Trophoblast cell (in vitro differentiated cells and primary cell): ENCODE measurements at regions not wholly inside any gene's neighbourhood (a gene's known extent, or its start where the extent isn't known, plus 50 kb on each side); places are given as distances from the start of the nearest gene placed in this dataset.
A peak's percentile ranks its signal among the peaks of the same experiment; 100 is the strongest.

Source experiments
- DNase-seq, 2 donors: peaks; one replicate each; pipeline ENCODE4 v3.0.0-alpha.2; 2016
- H2AFZ ChIP-seq: 2 replicates; pipeline ENCODE4 v1.6.1; 2013; ENCODE audit warnings: low read length, moderate library complexity, mild to moderate bottlenecking; ENCODE audit not compliant: insufficient read depth, poor library complexity
- H2AK5ac ChIP-seq: 2 replicates; pipeline ENCODE4 v1.6.1; 2013; ENCODE audit warnings: mild to moderate bottlenecking, low read length
- H2BK120ac ChIP-seq: 2 replicates; pipeline ENCODE4 v1.6.1; 2013; ENCODE audit warnings: low read length, mild to moderate bottlenecking, moderate library complexity; ENCODE audit not compliant: insufficient read depth, poor library complexity
- H2BK12ac ChIP-seq: 2 replicates; pipeline ENCODE4 v1.6.1; 2013; ENCODE audit warnings: mild to moderate bottlenecking, low read length, moderate library complexity
- H2BK5ac ChIP-seq: 2 replicates; pipeline ENCODE4 v1.6.1; 2013; ENCODE audit warnings: low read length, low read depth, moderate library complexity, mild to moderate bottlenecking; ENCODE audit not compliant: poor library complexity
- H3K14ac ChIP-seq: 2 replicates; pipeline ENCODE4 v1.6.1; 2013; ENCODE audit warnings: mild to moderate bottlenecking, low read length
- H3K18ac ChIP-seq: 2 replicates; pipeline ENCODE4 v1.6.1; 2013; ENCODE audit warnings: mild to moderate bottlenecking, low read length
- H3K23ac ChIP-seq: 2 replicates; pipeline ENCODE4 v1.6.1; 2013; ENCODE audit warnings: low read length
- H3K27ac ChIP-seq: 2 replicates; pipeline ENCODE4 v1.5.1; 2013; ENCODE audit warnings: low read depth, mild to moderate bottlenecking, inconsistent platforms, low read length, moderate library complexity
- H3K27me3 ChIP-seq: 2 replicates; pipeline ENCODE4 v1.6.1; 2013; ENCODE audit warnings: inconsistent platforms, mild to moderate bottlenecking, low read length, moderate library complexity; ENCODE audit not compliant: insufficient read depth
- H3K36me3 ChIP-seq, 2 experiments: 1 replicate in 1 of 2; 2 replicates in 1 of 2; pipeline ENCODE4 v1.6.1; 2013; ENCODE audit warnings: low read length in 2 of 2, mild to moderate bottlenecking in 2 of 2, moderate library complexity in 1 of 2; ENCODE audit not compliant: insufficient read depth in 2 of 2, control insufficient read depth in 1 of 2
- H3K4ac ChIP-seq: 2 replicates; pipeline ENCODE4 v1.6.1; 2013; ENCODE audit warnings: low read depth, mild to moderate bottlenecking, low read length, moderate library complexity
- H3K4me1 ChIP-seq, 2 experiments: 1 replicate in 1 of 2; 2 replicates in 1 of 2; pipeline ENCODE4 v1.6.1; 2013; ENCODE audit warnings: low read length in 2 of 2, mild to moderate bottlenecking in 2 of 2, moderate library complexity in 1 of 2; ENCODE audit not compliant: insufficient read depth in 2 of 2, control insufficient read depth in 1 of 2
- H3K4me2 ChIP-seq: 2 replicates; pipeline ENCODE4 v1.6.1; 2013; ENCODE audit warnings: inconsistent platforms, mild to moderate bottlenecking, low read length, moderate library complexity
- H3K4me3 ChIP-seq: 2 replicates; pipeline ENCODE4 v1.5.1; 2013; ENCODE audit warnings: mild to moderate bottlenecking, low read depth, low read length, inconsistent platforms
- H3K79me1 ChIP-seq: one replicate; pipeline ENCODE4 v1.6.1; 2013; ENCODE audit warnings: low read length
- H3K79me2 ChIP-seq: 2 replicates; pipeline ENCODE4 v1.6.1; 2013; ENCODE audit warnings: low read length, mild to moderate bottlenecking; ENCODE audit not compliant: control insufficient read depth, insufficient read depth, poor library complexity
- H3K9ac ChIP-seq: 2 replicates; pipeline ENCODE4 v1.6.1; 2013; ENCODE audit warnings: mild to moderate bottlenecking, low read length
- H3K9me3 ChIP-seq: 2 replicates; pipeline ENCODE4 v1.6.1; 2013; ENCODE audit warnings: low read depth, mild to moderate bottlenecking, control low read depth, inconsistent platforms, low read length; ENCODE audit not compliant: insufficient read depth
- H4K12ac ChIP-seq: 2 replicates; pipeline ENCODE4 v1.6.1; 2013; ENCODE audit warnings: low read depth, mild to moderate bottlenecking, low read length, moderate library complexity
- H4K8ac ChIP-seq: 2 replicates; pipeline ENCODE4 v1.6.1; 2013; ENCODE audit warnings: low read depth, mild to moderate bottlenecking, low read length, moderate library complexity
- H4K91ac ChIP-seq: one replicate; pipeline ENCODE4 v1.6.1; 2013; ENCODE audit warnings: low read depth, mild to moderate bottlenecking, low read length, moderate library complexity
- WGBS: extraction: QIAGEN DNeasy Blood & Tissue Kit; methylation state at CpG from one replicate; pipeline ENCODE4 v1.1.7; 2013; ENCODE audit warnings: missing lambda C conversion rate; ENCODE audit not compliant: insufficient read length, insufficient coverage; ENCODE audit errors: extremely low coverage; 5-methylcytosine and 5-hydroxymethylcytosine counted together

- H3K4me1 ChIP-seq: no peaks in the 10 kb centered on the region
- H3K27ac ChIP-seq: no peak overlapping the region
- H3K79me2 ChIP-seq: no peaks in the 10 kb centered on the region
- no peak overlapping the region for H3K4ac ChIP-seq
- no peak overlapping the region for H3K23ac ChIP-seq
- no peaks in the 10 kb centered on the region for H3K27me3 ChIP-seq
- no peak overlapping the region for H4K12ac ChIP-seq
- no peak for DNase-seq
- no peak overlapping the region for H3K9ac ChIP-seq
- no peak overlapping the region for H2BK120ac ChIP-seq
- no CpG with 5 or more reads among the region's 2 CpGs for WGBS
- no peaks in the 10 kb centered on the region for H3K9me3 ChIP-seq
- no peak overlapping the region for H2BK12ac ChIP-seq
- H4K91ac ChIP-seq: no peak overlapping the region
- H3K36me3 ChIP-seq: no peaks in the 10 kb centered on the region
- H3K79me1 ChIP-seq: no peaks in the 10 kb centered on the region
- H3K4me3 ChIP-seq: no peak overlapping the region
- H2BK5ac ChIP-seq: no peak overlapping the region
- no peak overlapping the region for H3K18ac ChIP-seq
- H2AFZ ChIP-seq: no peak overlapping the region
- H2AK5ac ChIP-seq: no peak overlapping the region
- no peak overlapping the region for H3K14ac ChIP-seq
- H4K8ac ChIP-seq: no peak overlapping the region
- no peak overlapping the region for H3K4me2 ChIP-seq
Measured at GRCh38 chr18:40769786-40770185, 1185.2 kb upstream of the PIK3C3 start.

- Histone ChIP-seq H3K4me1 (no peaks in the 10 kb centered on the region), H3K79me1 (no peaks in the 10 kb centered on the region), H2AK5ac (no peak overlapping the region), H3K9ac (no peak overlapping the region), H2BK12ac (no peak overlapping the region), H3K4me2 (no peak overlapping the region), H3K9me3 (no peaks in the 10 kb centered on the region), H3K23ac (no peak overlapping the region), H3K14ac (no peak overlapping the region), H3K36me3 (no peaks in the 10 kb centered on the region), H4K91ac (no peak overlapping the region), H2BK5ac (no peak overlapping the region), H3K18ac (no peak overlapping the region), H3K79me2 (no peaks in the 10 kb centered on the region), H4K12ac (peak overlapping the region; percentile 30), H3K4ac (no peak overlapping the region), H2AFZ (no peak overlapping the region), H3K27ac (no peak overlapping the region), H3K27me3 (no peaks in the 10 kb centered on the region), H2BK120ac (no peak overlapping the region), H3K4me3 (no peak overlapping the region), H4K8ac (no peak overlapping the region)
- no peak for DNase-seq
- WGBS: no CpG with 5 or more reads among the region's 6 CpGs
Measured at GRCh38 chr18:40760251-40760650, 1194.8 kb upstream of the PIK3C3 start.

- DNase-seq: no peak
- Histone ChIP-seq H3K79me2 (no peaks in the 10 kb centered on the region), H2BK12ac (no peak overlapping the region), H3K27me3 (no peaks in the 10 kb centered on the region), H3K4ac (no peak overlapping the region), H2AK5ac (no peak overlapping the region), H3K79me1 (no peaks in the 10 kb centered on the region), H3K9me3 (no peaks in the 10 kb centered on the region), H3K36me3 (no peaks in the 10 kb centered on the region), H2BK5ac (no peak overlapping the region), H4K12ac (no peak overlapping the region), H2BK120ac (no peak overlapping the region), H3K4me2 (no peak overlapping the region), H3K9ac (no peak overlapping the region), H3K27ac (no peak overlapping the region), H2AFZ (no peak overlapping the region), H4K8ac (no peak overlapping the region), H3K4me1 (no peaks in the 10 kb centered on the region), H4K91ac (no peak overlapping the region), H3K18ac (no peak overlapping the region), H3K4me3 (no peak overlapping the region), H3K14ac (no peak overlapping the region), H3K23ac (no peak overlapping the region)
- no CpG with 5 or more reads among the region's 1 CpG for WGBS
Measured at GRCh38 chr18:40754477-40754876, 1200.6 kb upstream of the PIK3C3 start.

GRCh38 chr18:40752316-40752715 is 1202.7 kb upstream of the PIK3C3 start:
- no CpG with 5 or more reads among the region's 4 CpGs for WGBS

More at GRCh38 chr18:40752316-40752715, 1202.7 kb upstream of the PIK3C3 start:
- Histone ChIP-seq H3K14ac (no peak overlapping the region), H3K23ac (no peak overlapping the region), H2BK120ac (no peak overlapping the region), H3K36me3 (no peaks in the 10 kb centered on the region), H3K9me3 (no peaks in the 10 kb centered on the region), H2BK5ac (no peak overlapping the region), H3K4me3 (no peak overlapping the region), H3K79me2 (no peaks in the 10 kb centered on the region), H3K27ac (no peak overlapping the region), H4K12ac (no peak overlapping the region), H3K18ac (no peak overlapping the region), H3K4me1 (no peaks in the 10 kb centered on the region), H2AK5ac (no peak overlapping the region), H2BK12ac (no peak overlapping the region), H2AFZ (no peak overlapping the region), H3K4ac (no peak overlapping the region), H3K9ac (no peak overlapping the region), H4K8ac (no peak overlapping the region), H3K4me2 (no peak overlapping the region), H3K27me3 (no peaks in the 10 kb centered on the region), H4K91ac (no peak overlapping the region), H3K79me1 (no peaks in the 10 kb centered on the region)
- peak; percentile 20 to 74 for DNase-seq
